CD4-positive, CD25-positive, alpha-beta regulatory T cell (primary cell): ENCODE measurements at regions not wholly inside any gene's neighbourhood (a gene's known extent, or its start where the extent isn't known, plus 50 kb on each side); places are given as distances from the start of the nearest gene placed in this dataset.
"Not testable (repeated sequence)": the region's sequence is repeated elsewhere in the genome, so short reads cannot be mapped to it uniquely, and the experiment has no call there.

Experiments used
- ATAC-seq, 2 donors: fragments of 150-1000 bp; cut with Tn5 transposase; one replicate each; pipeline ENCODE4 v1.10.0; 2021; ENCODE audit warnings: low read depth in 2 of 2, moderate number of reproducible peaks in 2 of 2, moderate library complexity in 1 of 2
- DNase-seq, 3 donors: peaks; one replicate each; pipeline versions ENCODE4 v3.0.0 to v3.0.0-alpha.2; 2012 to 2022; ENCODE audit warnings: mixed read lengths in 1 of 3
- H3K27ac ChIP-seq: one replicate; pipeline ENCODE4 v1.7.0; 2013; ENCODE audit warnings: mild to moderate bottlenecking, low read length; ENCODE audit not compliant: insufficient read depth, poor library complexity, severe bottlenecking
- H3K27me3 ChIP-seq: one replicate; pipeline ENCODE4 v1.7.0; 2013; ENCODE audit warnings: low read length; ENCODE audit not compliant: control insufficient read depth, insufficient read depth
- H3K36me3 ChIP-seq: one replicate; pipeline ENCODE4 v1.7.0; 2013; ENCODE audit warnings: mild to moderate bottlenecking, low read length, moderate library complexity; ENCODE audit not compliant: control insufficient read depth, insufficient read depth
- H3K4me1 ChIP-seq: 2 replicates; pipeline ENCODE4 v1.7.0; 2013; ENCODE audit warnings: mild to moderate bottlenecking, low read length; ENCODE audit not compliant: insufficient read depth, control insufficient read depth, poor library complexity, severe bottlenecking
- H3K4me3 ChIP-seq: one replicate; pipeline ENCODE4 v1.7.0; 2013; ENCODE audit warnings: low read depth, mild to moderate bottlenecking, low read length, moderate library complexity
- H3K9me3 ChIP-seq, 2 experiments: 1 replicate in 1 of 2; 2 replicates in 1 of 2; pipeline ENCODE4 v1.7.0; 2013; ENCODE audit warnings: low read length in 2 of 2, mild to moderate bottlenecking in 1 of 2, moderate library complexity in 1 of 2; ENCODE audit not compliant: control insufficient read depth in 2 of 2
- H3K27ac Mint-ChIP-seq, 3 donors: one replicate each; pipeline ENCODE4 v1.8.0; 2020 to 2022; ENCODE audit warnings: mild to moderate bottlenecking in 3 of 3, mixed read lengths in 3 of 3, moderate library complexity in 2 of 3
- H3K27me3 Mint-ChIP-seq: one replicate; pipeline ENCODE4 v1.8.0; 2022; ENCODE audit warnings: mild to moderate bottlenecking, mixed read lengths
- H3K36me3 Mint-ChIP-seq: one replicate; pipeline ENCODE4 v1.8.0; 2020; ENCODE audit warnings: mixed read lengths
- H3K4me1 Mint-ChIP-seq, 4 donors: one replicate each; pipeline ENCODE4 v1.8.0; 2020 to 2022; ENCODE audit warnings: mixed read lengths in 4 of 4, mild to moderate bottlenecking in 1 of 4
- H3K4me3 Mint-ChIP-seq, 4 donors: one replicate each; pipeline ENCODE4 v1.8.0; 2020 to 2022; ENCODE audit warnings: mild to moderate bottlenecking in 4 of 4, mixed read lengths in 4 of 4, moderate library complexity in 3 of 4
- H3K9me3 Mint-ChIP-seq, 7 donors: one replicate each; pipeline ENCODE4 v1.8.0; 2020 to 2022; ENCODE audit warnings: mixed read lengths in 7 of 7, mild to moderate bottlenecking in 3 of 7, moderate library complexity in 2 of 7

- no peak for DNase-seq
- no peak for ATAC-seq
- H3K27ac ChIP-seq = no peak overlapping the region
- H3K4me3 ChIP-seq = no peak overlapping the region
- Mint-ChIP-seq H3K4me1 (no peaks in the 10 kb centered on the region), H3K27me3 (no peaks in the 10 kb centered on the region), H3K9me3 (peaks cover 0 to 9% (median 4%) of the 10 kb centered on the region in 7 donors), H3K4me3 (no peak overlapping the region), H3K27ac (no peak overlapping the region), H3K36me3 (no peaks in the 10 kb centered on the region)
- H3K27me3 ChIP-seq = no peaks in the 10 kb centered on the region
- no peaks in the 10 kb centered on the region for H3K4me1 ChIP-seq
- H3K36me3 ChIP-seq = no peaks in the 10 kb centered on the region
- no peaks in the 10 kb centered on the region for H3K9me3 ChIP-seq
Observed at GRCh38 chr10:90032519-90032918, 331.1 kb downstream of the KIF20B start.

- not testable (repeated sequence) for H3K9me3 ChIP-seq, H3K27ac Mint-ChIP-seq, H3K27me3 Mint-ChIP-seq, H3K4me3 Mint-ChIP-seq, H3K4me1 Mint-ChIP-seq, H3K9me3 Mint-ChIP-seq, H3K4me3 ChIP-seq, DNase-seq, H3K4me1 ChIP-seq, ATAC-seq, H3K27ac ChIP-seq, H3K36me3 Mint-ChIP-seq, H3K27me3 ChIP-seq, H3K36me3 ChIP-seq
Observed at GRCh38 chr10:90034862-90035261, 333.5 kb downstream of the KIF20B start.

GRCh38 chr10:90041585-90041984 lies 340.2 kb downstream of the KIF20B start:
- Histone ChIP-seq H3K27ac (no peak overlapping the region), H3K27me3 (no peaks in the 10 kb centered on the region), H3K9me3 (no peaks in the 10 kb centered on the region), H3K4me1 (no peaks in the 10 kb centered on the region), H3K36me3 (no peaks in the 10 kb centered on the region), H3K4me3 (no peak overlapping the region)
- no peaks in the 10 kb centered on the region for H3K36me3 Mint-ChIP-seq
- no peak for DNase-seq
- H3K27ac Mint-ChIP-seq = no peak overlapping the region
- no peak overlapping the region for H3K4me3 Mint-ChIP-seq
- no peak for ATAC-seq
- H3K9me3 Mint-ChIP-seq = peaks cover 0 to 7% (median 0%) of the 10 kb centered on the region in 7 donors
- no peaks in the 10 kb centered on the region for H3K4me1 Mint-ChIP-seq
- H3K27me3 Mint-ChIP-seq = peaks cover 7% of the 10 kb centered on the region

DNA sequence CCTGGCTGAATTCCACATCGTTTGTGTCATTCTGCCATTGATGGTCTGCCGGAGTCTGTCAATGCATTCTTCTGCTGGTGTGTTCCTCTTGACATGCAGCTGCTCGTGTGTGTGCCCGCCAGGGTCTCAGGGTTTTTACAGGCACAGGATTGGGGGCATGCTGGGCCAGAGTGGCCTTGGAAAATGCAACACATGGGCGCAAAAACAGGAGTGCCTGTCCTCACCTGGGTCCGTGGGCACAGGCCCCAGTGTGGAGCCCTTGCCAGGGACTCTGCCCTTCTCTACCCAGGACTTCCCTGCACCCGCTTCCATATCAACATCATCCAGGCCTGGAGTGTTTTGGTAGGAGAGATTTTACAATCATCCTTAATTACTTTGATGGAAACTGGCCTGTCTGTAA lies 340.7 kb downstream of the KIF20B start:
- Mint-ChIP-seq H3K9me3 (peaks cover 0 to 7% (median 0%) of the 10 kb centered on the region in 7 donors), H3K27me3 (peaks cover 7% of the 10 kb centered on the region), H3K4me3 (no peak overlapping the region), H3K36me3 (no peaks in the 10 kb centered on the region), H3K27ac (no peak overlapping the region), H3K4me1 (no peaks in the 10 kb centered on the region)
- no peaks in the 10 kb centered on the region for H3K4me1 ChIP-seq
- no peak for DNase-seq
- H3K9me3 ChIP-seq = no peaks in the 10 kb centered on the region
- no peak overlapping the region for H3K4me3 ChIP-seq
- no peak for ATAC-seq
- no peaks in the 10 kb centered on the region for H3K27me3 ChIP-seq
- H3K36me3 ChIP-seq = no peaks in the 10 kb centered on the region
- no peak overlapping the region for H3K27ac ChIP-seq

- H3K4me1 Mint-ChIP-seq = no peaks in the 10 kb centered on the region
- DNase-seq (no peak), ATAC-seq (no peak)
- no peak overlapping the region for H3K27ac ChIP-seq
- H3K36me3 ChIP-seq = no peaks in the 10 kb centered on the region
- no peak overlapping the region for H3K27ac Mint-ChIP-seq
- H3K27me3 ChIP-seq = no peaks in the 10 kb centered on the region
- H3K4me3 ChIP-seq = no peak overlapping the region
- H3K27me3 Mint-ChIP-seq = peaks cover 7% of the 10 kb centered on the region
- no peaks in the 10 kb centered on the region for H3K4me1 ChIP-seq
- peaks cover 0 to 11% (median 4%) of the 10 kb centered on the region in 7 donors for H3K9me3 Mint-ChIP-seq
- H3K4me3 Mint-ChIP-seq = no peak overlapping the region
- no peaks in the 10 kb centered on the region for H3K9me3 ChIP-seq
- H3K36me3 Mint-ChIP-seq = no peaks in the 10 kb centered on the region
Observed at GRCh38 chr10:90047243-90047729, 345.9 kb downstream of the KIF20B start.

DNA sequence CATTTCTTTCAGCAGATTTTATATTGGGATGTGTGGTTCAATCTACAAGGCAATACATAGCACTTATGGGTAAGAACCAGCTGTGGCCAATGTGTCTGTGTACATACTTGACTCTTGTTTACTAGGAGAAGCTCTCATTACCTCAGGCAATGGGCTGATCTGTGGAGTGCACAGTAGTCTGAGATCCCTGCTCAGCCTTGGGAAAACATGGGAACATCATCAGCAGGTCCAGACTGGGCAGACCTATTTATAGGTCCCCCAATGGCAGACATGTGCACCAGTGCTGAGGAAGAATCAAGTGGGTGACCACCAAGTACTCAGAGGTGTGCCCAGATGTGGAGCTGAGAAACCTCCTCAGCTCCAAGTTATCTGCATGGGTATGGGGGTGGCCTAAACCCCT lies 349.7 kb downstream of the KIF20B start:
- Mint-ChIP-seq H3K4me3 (peak overlapping the region in 1 of 4 donors; percentile 83), H3K4me1 (no peaks in the 10 kb centered on the region), H3K27ac (no peak overlapping the region), H3K9me3 (peaks cover 0 to 11% (median 2%) of the 10 kb centered on the region in 7 donors), H3K36me3 (no peaks in the 10 kb centered on the region), H3K27me3 (no peaks in the 10 kb centered on the region)
- Histone ChIP-seq H3K27ac (no peak overlapping the region), H3K4me3 (no peak overlapping the region), H3K4me1 (no peaks in the 10 kb centered on the region), H3K27me3 (no peaks in the 10 kb centered on the region), H3K36me3 (no peaks in the 10 kb centered on the region), H3K9me3 (no peaks in the 10 kb centered on the region)
- no peak for ATAC-seq
- DNase-seq = no peak

- Mint-ChIP-seq H3K4me3 (no peak overlapping the region), H3K27me3 (no peaks in the 10 kb centered on the region), H3K27ac (no peak overlapping the region), H3K9me3 (peaks cover 0 to 11% (median 2%) of the 10 kb centered on the region in 7 donors), H3K4me1 (no peaks in the 10 kb centered on the region), H3K36me3 (no peaks in the 10 kb centered on the region)
- no peaks in the 10 kb centered on the region for H3K4me1 ChIP-seq
- DNase-seq = no peak
- no peak overlapping the region for H3K27ac ChIP-seq
- no peaks in the 10 kb centered on the region for H3K9me3 ChIP-seq
- no peak overlapping the region for H3K4me3 ChIP-seq
- no peak for ATAC-seq
- H3K27me3 ChIP-seq = no peaks in the 10 kb centered on the region
- no peaks in the 10 kb centered on the region for H3K36me3 ChIP-seq
Observed at GRCh38 chr10:90051474-90051873, 350.1 kb downstream of the KIF20B start.

DNA sequence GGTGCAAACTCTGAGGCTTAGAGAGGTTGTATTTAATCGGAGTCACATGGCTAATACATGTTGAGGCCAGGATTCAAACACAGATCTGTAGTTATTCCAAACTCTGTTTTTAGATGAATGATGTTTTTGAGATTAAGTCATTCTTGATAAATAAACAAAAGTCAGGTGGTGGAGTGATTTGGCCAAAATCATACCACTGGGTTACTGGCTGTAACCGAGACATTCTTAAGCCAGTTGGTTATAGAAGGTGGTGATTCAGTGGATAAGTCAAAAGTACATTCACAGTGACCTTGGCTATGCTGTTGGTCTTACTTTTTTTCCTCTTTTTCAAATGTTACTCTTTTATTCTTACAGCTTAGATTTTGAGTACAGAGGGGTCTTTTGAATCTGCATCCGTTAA lies 361.4 kb downstream of the KIF20B start:
- no peak overlapping the region for H3K4me3 Mint-ChIP-seq
- peaks cover 0 to 7% (median 1%) of the 10 kb centered on the region in 7 donors for H3K9me3 Mint-ChIP-seq
- DNase-seq = no peak
- ATAC-seq = no peak
- no peaks in the 10 kb centered on the region for H3K36me3 Mint-ChIP-seq
- Histone ChIP-seq H3K4me1 (no peaks in the 10 kb centered on the region), H3K27me3 (no peaks in the 10 kb centered on the region), H3K36me3 (no peaks in the 10 kb centered on the region), H3K9me3 (no peaks in the 10 kb centered on the region), H3K4me3 (no peak overlapping the region), H3K27ac (no peak overlapping the region)
- H3K27ac Mint-ChIP-seq = no peak overlapping the region
- H3K27me3 Mint-ChIP-seq = no peaks in the 10 kb centered on the region
- H3K4me1 Mint-ChIP-seq = no peaks in the 10 kb centered on the region
